OCI-LY1 (cell line): ENCODE measurements at regions not wholly inside any gene's neighbourhood (a gene's known extent, or its start where the extent isn't known, plus 50 kb on each side); places are given as distances from the start of the nearest gene placed in this dataset.

Source experiments
- CTCF ChIP-seq: fragments of 200-600 bp; sonication (generic), shearing (Covaris generic); IDR thresholded peaks from 2 replicates; pipeline ENCODE4 v1.5.1; 2017; ENCODE audit warnings: mild to moderate bottlenecking, antibody characterized with exemption, low read length, moderate library complexity, mixed read lengths
- EZH2 ChIP-seq: fragments of 200-600 bp; sonication (generic), shearing (Covaris generic); IDR thresholded peaks from 2 replicates; pipeline ENCODE4 v1.8.0; 2017; ENCODE audit warnings: borderline replicate concordance, mixed run types, mild to moderate bottlenecking, antibody characterized with exemption, low read length, moderate library complexity, mixed read lengths

- no peak for TF ChIP-seq CTCF
- no peak for TF ChIP-seq EZH2
Observed at GRCh38 chr14:75375983-75376382, 51.8 kb upstream of the JDP2 start.
